A549 (cell line): ENCODE measurements at regions not wholly inside any gene's neighbourhood (a gene's known extent, or its start where the extent isn't known, plus 50 kb on each side); places are given as distances from the start of the nearest gene placed in this dataset.

Experiments used
- ATAC-seq, 2 experiments: fragments of 200-7000 bp in 1 of 2; fragments of >200 bp in 1 of 2; cut with Nextera tagmentation in 1 of 2; cut with Tn5 transposase in 1 of 2; 3 replicates each; pipeline versions ENCODE4 v1.8.0 to v1.9.1; 2018 to 2020; ENCODE audit warnings: mild to moderate bottlenecking in 1 of 2, moderate library complexity in 1 of 2
- CTCF ChIA-PET: fragments of 300-600 bp; sonication (Branson Sonifier 250); formaldehyde crosslinking; extraction: SDS; loops from one replicate; lab custom pipeline; 2021; ENCODE audit warnings: antibody characterized with exemption, inconsistent platforms; lab: Yijun Ruan, JAX
- POLR2A ChIA-PET: fragments of 350-600 bp; formaldehyde crosslinking; extraction: SDS; loops from one replicate; lab custom pipeline; 2021; ENCODE audit warnings: antibody characterized with exemption, inconsistent platforms; lab: Yijun Ruan, JAX
- DNase-seq, 2 experiments: peaks; one replicate each; pipeline versions ENCODE4 v3.0.0 to v3.0.0-alpha.2; 2011 to 2016; ENCODE audit warnings: low read depth in 1 of 2, low spot score in 1 of 2
- FAIRE-seq: peaks from 2 replicates; lab custom pipeline; 2011; peaks lifted over from hg19 to GRCh38; lab: Jason Lieb, UNC
- H3K27ac ChIP-seq, 2 experiments: fragments of >200 bp; sonication (Bioruptor Twin); formaldehyde crosslinking; 3 replicates each; pipeline ENCODE4 v1.5.1; 2016 to 2017
- H3K4me1 ChIP-seq: fragments of >200 bp; sonication (Bioruptor Twin); formaldehyde crosslinking; 3 replicates; pipeline ENCODE4 v1.6.1; 2016
- H3K4me2 ChIP-seq: fragments of >200 bp; sonication (Bioruptor Twin); formaldehyde crosslinking; 3 replicates; pipeline ENCODE4 v1.6.1; 2016
- H3K4me3 ChIP-seq: fragments of >200 bp; sonication (Bioruptor Twin); formaldehyde crosslinking; 3 replicates; pipeline ENCODE4 v1.5.1; 2016
- H3K9me3 ChIP-seq: fragments of >200 bp; sonication (Bioruptor Twin); formaldehyde crosslinking; 3 replicates; pipeline ENCODE4 v1.6.1; 2016
- CBX8 ChIP-seq: fragments of 200-600 bp; sonication (generic); IDR thresholded peaks from 2 replicates; pipeline ENCODE4 v1.6.1; 2016
- CTCF ChIP-seq: fragments of >200 bp; sonication (Bioruptor Twin); formaldehyde crosslinking; IDR thresholded peaks from 3 replicates; pipeline ENCODE4 v1.5.1; 2016
- ELK1 ChIP-seq: fragments of 150-350 bp; IDR thresholded peaks from 2 replicates; pipeline ENCODE4 v1.6.1; 2014; ENCODE audit warnings: low read depth, mild to moderate bottlenecking, low read length
- EP300 ChIP-seq, 2 experiments: fragments of >200 bp; sonication (Bioruptor Twin); formaldehyde crosslinking; IDR thresholded peaks; 2 replicates in 1 of 2; 3 replicates in 1 of 2; pipeline ENCODE4 v1.6.1; 2016 to 2017
- ESRRA ChIP-seq: fragments of 150-350 bp; IDR thresholded peaks from 2 replicates; pipeline ENCODE4 v1.6.1; 2014; ENCODE audit warnings: mild to moderate bottlenecking, low read length, borderline replicate concordance
- FOSB ChIP-seq: fragments of 250-450 bp; sonication (Bioruptor Pico); IDR thresholded peaks from 2 replicates; pipeline ENCODE4 v1.5.0; 2020; ENCODE audit warnings: mild to moderate bottlenecking, moderate library complexity
- FOSL2 ChIP-seq, 2 experiments: fragments of 450-650 bp in 1 of 2; fragments of >200 bp in 1 of 2; sonication (Bioruptor Twin) in 1 of 2; formaldehyde crosslinking; IDR thresholded peaks; 2 replicates each; pipeline versions ENCODE4 v1.5.0 to v1.6.1; 2016 to 2020; ENCODE audit warnings: mild to moderate bottlenecking in 1 of 2, moderate library complexity in 1 of 2
- HDAC2 ChIP-seq: fragments of 200-600 bp; sonication (generic); IDR thresholded peaks from 2 replicates; pipeline ENCODE4 v1.6.1; 2016
- HEYL ChIP-seq: fragments of 250-450 bp; sonication (Bioruptor Pico); IDR thresholded peaks from 2 replicates; pipeline ENCODE4 v1.8.0; 2021; ENCODE audit warnings: mild to moderate bottlenecking, moderate library complexity
- HOXB13 ChIP-seq: fragments of 250-450 bp; sonication (Bioruptor Pico); IDR thresholded peaks from 2 replicates; pipeline ENCODE4 v1.5.0; 2020; ENCODE audit warnings: low read depth, mild to moderate bottlenecking, moderate library complexity
- KDM1A ChIP-seq: fragments of 200-600 bp; sonication (generic); IDR thresholded peaks from 2 replicates; pipeline ENCODE4 v1.6.1; 2016; ENCODE audit warnings: low read depth, mild to moderate bottlenecking
- MAZ ChIP-seq: fragments of 150-350 bp; IDR thresholded peaks from 2 replicates; pipeline ENCODE4 v1.6.1; 2014; ENCODE audit warnings: antibody characterized with exemption, low read depth, low read length, borderline replicate concordance
- NFE2L2 ChIP-seq: fragments of 150-350 bp; conservative IDR thresholded peaks from 2 replicates; pipeline ENCODE4 v1.6.1; 2014; ENCODE audit warnings: low read length
- NPAS2 ChIP-seq: fragments of 250-450 bp; sonication (Bioruptor Pico); IDR thresholded peaks from 2 replicates; pipeline ENCODE4 v1.8.0; 2022; ENCODE audit warnings: mild to moderate bottlenecking, moderate library complexity, borderline replicate concordance
- PHF8 ChIP-seq: fragments of 200-600 bp; sonication (generic); IDR thresholded peaks from 2 replicates; pipeline ENCODE4 v1.6.1; 2016; ENCODE audit warnings: low read depth, mild to moderate bottlenecking, antibody characterized with exemption, moderate library complexity, borderline replicate concordance
- RAD21 ChIP-seq, 2 experiments: fragments of >200 bp in 1 of 2; sonication (Bioruptor Twin) in 1 of 2; formaldehyde crosslinking in 1 of 2; IDR thresholded peaks in 1 of 2; conservative IDR thresholded peaks in 1 of 2; 2 replicates in 1 of 2; 3 replicates in 1 of 2; pipeline ENCODE4 v1.6.1; 2012 to 2018; ENCODE audit warnings: inconsistent platforms in 1 of 2
- SMC3 ChIP-seq: fragments of >200 bp; sonication (Bioruptor Twin); formaldehyde crosslinking; IDR thresholded peaks from 3 replicates; pipeline ENCODE4 v1.6.1; 2018; ENCODE audit warnings: inconsistent platforms
- SREBF2 ChIP-seq: fragments of 450-650 bp; IDR thresholded peaks from 2 replicates; pipeline ENCODE4 v1.6.1; 2014; ENCODE audit warnings: mild to moderate bottlenecking, moderate library complexity
- TFCP2L1 ChIP-seq: fragments of 250-450 bp; sonication (Bioruptor Pico); IDR thresholded peaks from 2 replicates; pipeline ENCODE4 v1.5.0; 2021; ENCODE audit warnings: mild to moderate bottlenecking
- WGBS: methylation state at CpG from one replicate; pipeline ENCODE4 v1.1.6; 2017; ENCODE audit errors: missing lambda C conversion rate; 5-methylcytosine and 5-hydroxymethylcytosine counted together
- TF ChIP-seq, protein P1 (sequence below): IDR thresholded peaks from 2 replicates; pipeline ENCODE4 v1.6.1; 2012; ENCODE audit warnings: low read depth, borderline replicate concordance
- TF ChIP-seq, protein P2 (sequence below): fragments of 250-450 bp; sonication (Bioruptor Pico); IDR thresholded peaks from 2 replicates; pipeline ENCODE4 v1.5.0; 2021; ENCODE audit warnings: mild to moderate bottlenecking, moderate library complexity, borderline replicate concordance
- TF ChIP-seq, protein P3 (sequence below): fragments of 250-450 bp; sonication (Bioruptor Pico); IDR thresholded peaks from 2 replicates; pipeline ENCODE4 v1.5.0; 2020; ENCODE audit warnings: low read depth, mild to moderate bottlenecking, moderate library complexity
- TF ChIP-seq, protein P4 (sequence below): fragments of >200 bp; sonication (Bioruptor Twin); formaldehyde crosslinking; IDR thresholded peaks from 3 replicates; pipeline ENCODE4 v1.6.1; 2016

DNA sequence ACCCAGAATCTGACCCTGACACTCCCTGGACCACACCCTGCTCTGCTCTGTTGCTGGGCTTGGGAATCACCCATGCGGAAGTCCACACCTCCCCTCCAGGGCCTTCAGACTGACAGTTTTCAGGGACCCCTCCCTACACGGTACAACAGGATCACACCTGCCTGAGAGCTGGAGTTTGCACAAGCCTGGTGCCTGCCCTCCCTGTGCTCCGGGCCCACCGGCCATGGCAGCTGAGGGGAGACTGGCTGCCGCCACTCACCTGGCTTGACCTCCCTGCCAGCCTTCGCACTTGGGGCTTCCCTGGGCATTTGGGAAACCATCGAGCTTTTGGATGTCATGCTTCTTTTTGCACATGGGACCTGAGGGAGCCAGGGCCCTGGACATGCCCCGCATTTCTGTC lies 95.9 kb upstream of the ANKRD34C start:
- FAIRE-seq, result no peak
- no peak overlapping the region for H3K4me2 ChIP-seq
- H3K4me1 ChIP-seq, result no peaks in the 10 kb centered on the region
- CTCF ChIA-PET, result interaction anchor here (0.9 to 27.4 kb wide), 4 partner anchors 63 to 278 kb away, joined by 3 to 518 read pairs (median 85); no protein-coding TSS in a partner anchor
- H3K27ac ChIP-seq, result no peak overlapping the region
- no peaks in the 10 kb centered on the region for H3K9me3 ChIP-seq
- no peak for DNase-seq
- H3K4me3 ChIP-seq, result no peak overlapping the region
- POLR2A ChIA-PET, result no interaction called here
- ATAC-seq, result no peak
- TF ChIP-seq, protein P1, sequence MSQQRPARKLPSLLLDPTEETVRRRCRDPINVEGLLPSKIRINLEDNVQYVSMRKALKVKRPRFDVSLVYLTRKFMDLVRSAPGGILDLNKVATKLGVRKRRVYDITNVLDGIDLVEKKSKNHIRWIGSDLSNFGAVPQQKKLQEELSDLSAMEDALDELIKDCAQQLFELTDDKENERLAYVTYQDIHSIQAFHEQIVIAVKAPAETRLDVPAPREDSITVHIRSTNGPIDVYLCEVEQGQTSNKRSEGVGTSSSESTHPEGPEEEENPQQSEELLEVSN, result no peak
- TF ChIP-seq, protein P2, sequence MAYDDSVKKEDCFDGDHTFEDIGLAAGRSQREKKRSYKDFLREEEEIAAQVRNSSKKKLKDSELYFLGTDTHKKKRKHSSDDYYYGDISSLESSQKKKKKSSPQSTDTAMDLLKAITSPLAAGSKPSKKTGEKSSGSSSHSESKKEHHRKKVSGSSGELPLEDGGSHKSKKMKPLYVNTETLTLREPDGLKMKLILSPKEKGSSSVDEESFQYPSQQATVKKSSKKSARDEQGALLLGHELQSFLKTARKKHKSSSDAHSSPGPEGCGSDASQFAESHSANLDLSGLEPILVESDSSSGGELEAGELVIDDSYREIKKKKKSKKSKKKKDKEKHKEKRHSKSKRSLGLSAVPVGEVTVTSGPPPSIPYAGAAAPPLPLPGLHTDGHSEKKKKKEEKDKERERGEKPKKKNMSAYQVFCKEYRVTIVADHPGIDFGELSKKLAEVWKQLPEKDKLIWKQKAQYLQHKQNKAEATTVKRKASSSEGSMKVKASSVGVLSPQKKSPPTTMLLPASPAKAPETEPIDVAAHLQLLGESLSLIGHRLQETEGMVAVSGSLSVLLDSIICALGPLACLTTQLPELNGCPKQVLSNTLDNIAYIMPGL (CRISPR knock-in tag), result no peak
- no peak for TF ChIP-seq ELK1
- no peak for TF ChIP-seq NPAS2 (CRISPR knock-in tag)
- TF ChIP-seq ESRRA, result no peak
- TF ChIP-seq HDAC2, result no peak
- TF ChIP-seq CBX8, result no peak
- no peak for TF ChIP-seq NFE2L2
- TF ChIP-seq CTCF, result no peak
- no peak for TF ChIP-seq HOXB13
- TF ChIP-seq, protein P3, sequence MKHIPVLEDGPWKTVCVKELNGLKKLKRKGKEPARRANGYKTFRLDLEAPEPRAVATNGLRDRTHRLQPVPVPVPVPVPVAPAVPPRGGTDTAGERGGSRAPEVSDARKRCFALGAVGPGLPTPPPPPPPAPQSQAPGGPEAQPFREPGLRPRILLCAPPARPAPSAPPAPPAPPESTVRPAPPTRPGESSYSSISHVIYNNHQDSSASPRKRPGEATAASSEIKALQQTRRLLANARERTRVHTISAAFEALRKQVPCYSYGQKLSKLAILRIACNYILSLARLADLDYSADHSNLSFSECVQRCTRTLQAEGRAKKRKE (CRISPR knock-in tag), result no peak
- TF ChIP-seq, all 56 proteins: peak for 0
- WGBS, result 53% methylated on average over 8 of the region's 8 CpGs

DNA sequence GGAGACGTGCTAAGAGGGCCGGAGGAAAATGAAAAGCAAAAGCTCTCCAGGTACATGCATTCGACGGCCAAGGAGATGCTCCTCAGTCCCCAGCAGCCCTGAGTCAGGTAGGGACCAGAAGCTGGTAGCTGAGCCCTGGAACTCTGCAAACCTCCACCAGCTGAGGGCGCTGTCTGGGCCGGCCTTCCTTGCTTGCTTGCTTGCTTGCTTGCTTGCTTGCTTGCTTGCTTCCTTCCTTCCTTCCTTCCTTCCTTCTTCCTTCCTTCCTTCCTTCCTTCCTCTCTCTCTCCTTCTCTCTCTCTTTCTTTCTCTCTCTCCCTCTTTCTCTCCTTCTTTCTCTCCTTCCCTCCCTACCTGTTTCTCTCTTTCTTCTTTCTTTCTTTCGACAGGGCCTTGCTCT lies 94.6 kb upstream of the RASGRF1 start:
- WGBS, result 48% methylated on average over 7 of the region's 7 CpGs
- ATAC-seq (peak; percentile 58 to 77; a peak in 5 of 6 replicates), FAIRE-seq (no peak), DNase-seq (peak in 1 of 2 experiments; percentile 39)
- Histone ChIP-seq H3K9me3 (no peaks in the 10 kb centered on the region), H3K4me1 (no peaks in the 10 kb centered on the region), H3K4me2 (no peak overlapping the region), H3K4me3 (no peak overlapping the region), H3K27ac (no peak overlapping the region)
- CTCF ChIA-PET, result interaction anchor here (0.7 to 27.4 kb wide), 66 partner anchors 8 to 431 kb away, joined by 3 to 518 read pairs (median 6); no protein-coding TSS in a partner anchor
- POLR2A ChIA-PET, result no interaction called here
- TF ChIP-seq FOSB (CRISPR knock-in tag) (no peak), PHF8 (no peak), KDM1A (no peak), TFCP2L1 (CRISPR knock-in tag) (no peak)

DNA sequence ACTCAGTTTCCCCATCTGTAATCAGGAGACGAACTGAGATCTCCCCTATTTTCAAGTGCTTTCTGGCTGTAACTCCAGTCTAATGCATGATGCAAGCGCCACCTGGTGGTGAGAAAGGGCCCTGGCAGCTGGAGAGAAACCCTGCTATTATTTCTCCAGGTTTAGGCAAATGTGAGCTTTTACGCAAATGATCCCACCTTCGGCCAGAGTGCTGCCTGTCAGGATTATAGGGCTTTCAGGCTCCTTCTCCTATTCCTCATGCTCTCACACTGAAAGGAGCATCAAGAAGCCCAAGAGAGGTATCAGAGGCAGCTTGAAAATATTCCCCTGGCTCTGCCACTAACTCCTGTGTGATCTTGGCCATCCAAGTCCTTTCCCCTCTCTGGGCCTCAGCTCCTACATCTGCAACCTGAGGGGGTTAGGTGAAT lies 93.9 kb upstream of the RASGRF1 start:
- ATAC-seq, result peak; percentile 88 to 91
- ChIA-PET CTCF (interaction anchor here (0.6 to 27.4 kb wide), 91 partner anchors 8 to 430 kb away, joined by 3 to 518 read pairs (median 5); no protein-coding TSS in a partner anchor), POLR2A (no interaction called here)
- H3K9me3 ChIP-seq, result no peaks in the 10 kb centered on the region
- TF ChIP-seq RAD21 (conservative IDR thresholded peaks at IDR 0.05 in 1 of 2, IDR thresholded peaks at IDR 0.05 in 1 of 2) (peak; percentile 96 to 99), MAZ (no peak), FOSL2 (IDR thresholded peaks at IDR 0.05) (no peak), FOSL2 (CRISPR knock-in tag; IDR thresholded peaks at IDR 0.05) (no peak), SREBF2 (no peak), HEYL (CRISPR knock-in tag) (no peak), CTCF (peak; percentile 99), SMC3 (peak; percentile 98), EP300 (IDR thresholded peaks at IDR 0.05) (no peak)
- TF ChIP-seq, protein P4, sequence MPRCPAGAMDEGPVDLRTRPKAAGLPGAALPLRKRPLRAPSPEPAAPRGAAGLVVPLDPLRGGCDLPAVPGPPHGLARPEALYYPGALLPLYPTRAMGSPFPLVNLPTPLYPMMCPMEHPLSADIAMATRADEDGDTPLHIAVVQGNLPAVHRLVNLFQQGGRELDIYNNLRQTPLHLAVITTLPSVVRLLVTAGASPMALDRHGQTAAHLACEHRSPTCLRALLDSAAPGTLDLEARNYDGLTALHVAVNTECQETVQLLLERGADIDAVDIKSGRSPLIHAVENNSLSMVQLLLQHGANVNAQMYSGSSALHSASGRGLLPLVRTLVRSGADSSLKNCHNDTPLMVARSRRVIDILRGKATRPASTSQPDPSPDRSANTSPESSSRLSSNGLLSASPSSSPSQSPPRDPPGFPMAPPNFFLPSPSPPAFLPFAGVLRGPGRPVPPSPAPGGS, result no peak
- TF ChIP-seq, all 56 proteins: peak for 3
- FAIRE-seq (peak; percentile 7), DNase-seq (peak; percentile 68 to 76)
- WGBS, result 3% methylated on average over 4 of the region's 4 CpGs
- H3K27ac ChIP-seq, result no peak overlapping the region
- no peak overlapping the region for H3K4me3 ChIP-seq
- H3K4me2 ChIP-seq, result no peak overlapping the region
- peaks cover 2% of the 10 kb centered on the region for H3K4me1 ChIP-seq
